Activated CD4-positive, alpha-beta T cell treated with anti-CD3 and anti-CD28 coated beads, Interleukin-2, amount 50 U/mL, for 4 hours (primary cell): ENCODE measurements at regions not wholly inside any gene's neighbourhood (a gene's known extent, or its start where the extent isn't known, plus 50 kb on each side); places are given as distances from the start of the nearest gene placed in this dataset.

Source experiments
- DNase-seq, 2 experiments: peaks; one replicate each; pipeline ENCODE4 v3.0.0-alpha.2; 2020

DNA sequence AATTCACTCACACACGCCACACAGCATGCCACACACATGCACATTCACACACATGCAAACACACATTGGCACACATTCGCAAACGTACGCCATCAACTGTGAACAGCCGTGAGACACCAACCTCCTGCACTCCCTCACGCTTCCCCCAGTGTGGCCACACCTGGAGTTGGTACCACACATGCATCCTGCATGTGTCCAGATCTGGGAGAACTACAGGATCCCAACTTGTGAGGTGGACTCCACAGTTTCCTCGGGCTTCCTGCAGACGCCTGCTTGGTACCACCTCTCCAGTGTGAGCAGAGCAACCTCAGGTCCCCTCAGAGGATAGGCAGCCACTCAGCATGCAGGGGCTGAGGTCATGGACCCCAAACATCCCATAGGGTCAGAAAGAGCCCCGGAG is 239.0 kb downstream of the EIPR1 start:
- DNase-seq: no peak

GRCh38 chr2:3137651-3138300 is 239.8 kb downstream of the EIPR1 start:
- no peak for DNase-seq

- DNase-seq: no peak
Measured at GRCh38 chr2:3135676-3136075, 241.9 kb downstream of the EIPR1 start.

- no peak for DNase-seq
Measured at GRCh38 chr2:3134026-3134571, 243.5 kb downstream of the EIPR1 start.

GRCh38 chr2:3132966-3133365 is 244.7 kb downstream of the EIPR1 start:
- no peak for DNase-seq

DNA sequence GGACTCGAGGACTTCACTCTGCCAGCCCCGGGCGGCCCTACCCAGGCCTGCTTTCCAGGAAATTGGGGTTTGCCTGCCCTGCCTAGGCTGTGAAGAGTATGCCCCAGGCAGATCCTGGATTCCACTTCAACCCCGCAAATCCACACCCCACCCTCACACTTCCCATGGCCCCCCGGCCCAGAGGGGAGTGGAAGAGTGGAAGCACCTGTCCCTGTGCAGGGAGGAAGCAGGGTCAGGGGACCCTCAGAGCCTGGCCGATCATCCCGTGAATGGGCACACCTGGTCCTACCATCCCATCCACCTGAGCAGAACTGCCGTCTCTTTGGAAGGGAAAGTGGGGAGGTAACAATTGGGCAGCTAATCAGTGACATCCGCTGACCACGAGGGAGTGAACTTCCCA is 245.2 kb downstream of the EIPR1 start:
- no peak for DNase-seq

DNA sequence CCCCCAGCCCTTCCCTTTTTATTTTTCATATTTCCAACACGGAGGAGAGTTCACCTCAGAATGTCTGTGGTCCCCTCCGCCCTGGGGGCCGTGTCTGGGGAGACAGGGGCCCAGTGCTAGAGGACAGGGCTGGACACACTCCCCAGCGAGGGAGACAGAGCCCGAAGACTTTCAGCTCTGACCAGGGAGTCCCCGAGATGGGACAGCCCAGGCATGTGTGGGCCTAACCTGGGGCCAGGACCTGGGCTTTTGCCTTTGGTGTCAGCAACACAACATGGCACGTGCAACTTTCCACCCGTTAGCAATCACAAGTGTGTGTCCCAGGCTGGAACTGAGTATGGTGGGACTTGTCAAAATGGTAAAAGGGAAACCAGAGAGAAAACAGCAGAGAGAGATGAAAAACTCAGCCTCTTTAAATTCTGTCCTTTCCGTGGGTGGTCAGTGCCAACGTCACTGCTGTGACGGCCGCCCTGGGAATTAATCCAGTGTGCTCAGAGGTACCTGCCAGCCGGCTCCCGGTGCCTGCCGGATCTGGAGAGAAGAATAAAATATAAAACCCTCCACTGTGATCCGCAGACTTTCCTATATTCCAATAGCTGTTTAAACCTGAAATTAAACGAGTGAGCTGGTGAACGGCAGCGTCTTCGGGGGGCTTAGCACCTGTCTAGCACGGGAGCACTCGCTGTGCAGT is 245.8 kb downstream of the EIPR1 start:
- no peak for DNase-seq

- DNase-seq: no peak
Measured at GRCh38 chr2:3130889-3131635, 246.6 kb downstream of the EIPR1 start.

DNA sequence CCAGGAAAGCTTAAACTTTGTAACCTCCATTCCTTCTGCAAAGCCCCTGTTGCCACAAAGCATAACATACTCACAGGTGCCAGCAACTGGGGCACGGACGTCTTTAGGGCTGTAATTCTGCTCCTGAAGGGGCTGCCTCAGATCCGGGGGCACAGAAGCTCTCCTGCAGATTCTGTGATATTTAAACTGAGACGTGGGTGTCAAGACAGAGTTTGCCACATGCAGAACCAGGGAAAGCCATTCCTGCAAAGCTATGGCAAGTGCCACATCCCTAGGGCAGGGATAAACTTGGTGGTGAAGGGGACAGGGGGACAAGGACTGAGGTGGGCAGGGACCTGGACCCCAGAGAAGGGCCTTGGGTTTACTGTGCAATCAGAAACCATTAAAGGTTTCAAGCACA is 247.2 kb downstream of the EIPR1 start:
- no peak for DNase-seq

GRCh38 chr2:3129867-3130266 is 247.8 kb downstream of the EIPR1 start:
- DNase-seq: no peak

- DNase-seq: no peak
Measured at GRCh38 chr2:3128786-3129185, 248.8 kb downstream of the EIPR1 start.

DNA sequence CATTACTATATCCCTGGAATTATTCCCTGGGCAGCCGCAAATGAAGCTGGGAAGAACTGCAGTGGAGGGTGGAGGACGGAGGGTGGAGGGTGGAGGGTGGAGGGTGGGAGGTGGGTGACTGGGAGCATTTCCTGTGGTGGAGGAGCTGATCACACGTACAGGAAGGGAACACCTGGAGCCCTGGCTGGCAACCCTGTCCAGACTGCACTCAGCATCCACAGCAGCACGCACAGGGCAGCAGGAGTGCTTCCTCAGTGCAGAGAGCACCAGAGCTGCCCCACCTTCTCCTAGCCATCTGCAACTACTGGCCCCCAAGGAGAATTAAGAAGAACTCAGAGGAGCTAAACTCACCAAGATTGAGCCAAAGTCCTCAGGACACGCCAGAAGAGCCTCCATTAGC is 249.9 kb downstream of the EIPR1 start:
- DNase-seq: no peak

- no peak for DNase-seq
Measured at GRCh38 chr2:3126911-3127621, 250.6 kb downstream of the EIPR1 start.

DNA sequence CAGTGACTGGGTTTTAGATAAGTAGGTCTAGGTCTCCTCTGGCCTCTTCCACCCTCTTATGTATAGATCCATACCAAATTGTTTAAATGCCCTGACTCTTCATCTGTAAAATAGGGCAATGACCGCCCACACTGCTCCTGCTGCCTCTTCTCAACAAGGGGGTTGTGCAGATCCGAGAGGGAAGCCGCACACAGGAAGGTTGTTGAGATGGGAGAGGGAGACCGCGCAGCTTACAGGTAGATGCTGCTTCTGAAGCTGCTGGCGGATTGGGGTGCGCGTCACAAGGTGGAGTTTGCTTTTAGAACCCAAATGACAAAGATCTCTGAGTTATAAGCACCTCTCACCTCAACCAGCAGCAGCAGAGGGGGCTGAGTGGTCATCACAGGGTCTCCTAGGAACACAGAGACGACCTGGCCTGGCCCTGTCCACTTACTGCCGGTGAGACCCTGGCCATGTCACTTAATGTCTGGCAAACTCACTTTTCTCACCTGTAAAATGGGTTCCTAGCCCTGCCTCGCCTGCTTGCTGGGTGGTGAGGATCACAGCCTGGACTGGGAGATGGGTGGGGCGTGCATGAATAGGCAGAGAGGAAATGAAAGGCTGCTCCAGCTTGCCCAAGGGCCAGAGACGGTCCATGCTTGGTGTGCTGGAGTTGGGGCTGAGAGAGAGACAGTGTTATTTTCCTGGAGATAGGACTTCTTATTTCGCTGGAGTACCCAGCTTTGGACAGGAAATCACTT is 251.3 kb downstream of the EIPR1 start:
- DNase-seq: no peak

DNA sequence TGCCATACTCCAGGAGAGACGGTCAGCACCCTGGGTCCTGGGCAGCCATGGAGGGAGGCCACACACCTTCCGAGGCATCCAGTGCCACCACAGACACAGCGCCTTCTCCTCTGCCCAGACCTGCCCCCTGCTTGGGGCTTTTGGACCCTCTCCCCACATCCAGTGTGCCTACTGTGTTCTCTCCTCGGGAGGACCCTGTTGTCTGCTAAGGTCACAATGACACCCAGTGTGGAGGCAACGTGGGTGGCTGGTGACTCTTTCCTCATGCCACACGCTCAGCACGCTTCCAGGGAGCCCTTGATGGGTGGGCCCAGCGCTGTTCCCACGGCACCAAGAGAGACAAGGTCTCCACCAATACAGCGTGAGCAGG is 251.9 kb downstream of the EIPR1 start:
- no peak for DNase-seq

GRCh38 chr2:3125001-3125760 is 252.4 kb downstream of the EIPR1 start:
- no peak for DNase-seq

GRCh38 chr2:3122525-3122924 is 255.1 kb downstream of the EIPR1 start:
- DNase-seq: no peak

DNA sequence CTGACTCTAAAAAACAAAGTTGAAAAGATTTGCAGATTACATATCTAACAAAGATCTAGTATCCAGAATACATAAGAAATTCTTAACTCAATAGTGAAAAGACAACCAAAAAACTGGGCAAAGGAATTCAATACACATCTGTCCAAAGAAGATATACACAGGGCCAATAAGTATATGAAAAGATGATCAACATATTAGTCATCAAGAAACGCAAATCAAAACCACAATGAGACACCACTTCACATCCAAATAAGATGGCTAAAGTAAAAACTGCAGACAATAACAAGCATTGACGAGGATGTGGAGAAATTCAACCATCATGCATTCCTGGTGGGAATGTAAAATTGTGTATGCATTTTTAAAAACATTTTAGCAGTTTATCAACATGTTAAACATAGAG is 256.0 kb downstream of the EIPR1 start:
- DNase-seq: no peak

GRCh38 chr2:3117650-3118216 is 259.9 kb downstream of the EIPR1 start:
- DNase-seq: no peak

DNA sequence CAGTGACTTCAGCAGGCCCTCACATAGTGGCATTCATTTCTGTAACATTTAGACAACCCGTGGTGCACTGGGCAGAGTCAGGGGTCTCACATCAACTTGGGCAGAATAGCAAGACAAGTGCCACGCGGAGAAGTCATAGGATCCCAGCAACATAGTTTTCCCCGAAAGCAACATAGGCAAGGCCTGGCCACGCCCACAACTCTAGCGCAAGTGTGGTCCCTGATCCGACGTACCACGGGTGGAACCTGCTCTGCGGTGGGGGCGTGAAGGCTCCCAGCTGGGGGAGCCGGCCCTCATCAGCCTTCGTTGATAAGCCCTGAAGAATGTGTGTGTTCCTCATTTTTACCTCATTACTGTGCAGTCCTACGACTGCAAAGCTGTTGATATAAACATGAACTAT is 261.2 kb downstream of the EIPR1 start:
- DNase-seq: no peak

GRCh38 chr2:3115301-3116042 is 262.1 kb downstream of the EIPR1 start:
- no peak for DNase-seq
